Right lobe of liver (tissue), 4 donors: ENCODE measurements at regions not wholly inside any gene's neighbourhood (a gene's known extent, or its start where the extent isn't known, plus 50 kb on each side); places are given as distances from the start of the nearest gene placed in this dataset.

Experiments used
- POLR2A ChIP-seq: fragments of 450-650 bp; IDR thresholded peaks from one replicate; pipeline ENCODE4 v1.6.1; 2017; ENCODE audit warnings: antibody characterized with exemption, mild to moderate bottlenecking
- TF ChIP-seq, protein P1 (sequence below), 4 donors: fragments of 200-600 bp in 3 of 4; fragments of 450-650 bp in 1 of 4; IDR thresholded peaks; one replicate each; pipeline versions ENCODE4 v1.5.1 to v1.8.0; 2016 to 2022; ENCODE audit warnings: antibody characterized with exemption in 4 of 4, mild to moderate bottlenecking in 2 of 4
- donor health status: DM: no; HTN: no; CAD: no.
- donor health status: DM: no; HTN: no; CAD: no.
- donor health status: DM: no; HTN: yes; CAD: no.

DNA sequence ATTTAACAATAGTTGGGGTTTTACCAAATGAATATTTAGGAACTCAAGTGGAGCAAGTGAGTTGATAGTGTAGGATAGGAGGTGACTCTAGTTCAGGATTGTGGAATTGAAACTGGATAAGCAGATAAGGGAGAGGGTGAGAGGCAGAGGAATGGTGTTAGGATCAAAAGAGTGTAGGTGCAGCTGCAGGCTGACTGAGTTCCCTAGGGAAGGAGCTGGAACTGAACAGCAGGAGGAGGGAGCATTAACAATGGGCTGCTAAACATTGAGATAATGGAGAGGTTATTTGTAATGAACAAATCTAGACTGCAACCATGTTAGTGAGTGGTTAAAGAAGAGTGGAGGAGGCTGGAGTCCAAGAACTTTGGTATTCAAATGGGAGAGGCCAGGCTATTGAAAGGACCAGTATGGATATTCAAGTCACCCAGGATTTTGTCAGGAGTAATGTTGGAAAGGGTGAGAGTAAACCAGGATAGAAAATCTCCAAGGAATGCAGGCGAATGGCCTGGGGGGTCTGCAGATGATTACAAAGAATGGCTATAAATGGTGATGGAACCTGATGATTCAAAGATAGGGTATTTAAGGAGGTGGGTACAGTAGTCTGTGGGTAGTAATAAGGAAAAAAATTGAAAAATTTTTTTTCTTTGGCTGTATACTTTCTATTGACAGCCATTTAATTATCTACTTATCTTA lies 497.1 kb upstream of the TENM3 start:
- TF ChIP-seq, protein P1, sequence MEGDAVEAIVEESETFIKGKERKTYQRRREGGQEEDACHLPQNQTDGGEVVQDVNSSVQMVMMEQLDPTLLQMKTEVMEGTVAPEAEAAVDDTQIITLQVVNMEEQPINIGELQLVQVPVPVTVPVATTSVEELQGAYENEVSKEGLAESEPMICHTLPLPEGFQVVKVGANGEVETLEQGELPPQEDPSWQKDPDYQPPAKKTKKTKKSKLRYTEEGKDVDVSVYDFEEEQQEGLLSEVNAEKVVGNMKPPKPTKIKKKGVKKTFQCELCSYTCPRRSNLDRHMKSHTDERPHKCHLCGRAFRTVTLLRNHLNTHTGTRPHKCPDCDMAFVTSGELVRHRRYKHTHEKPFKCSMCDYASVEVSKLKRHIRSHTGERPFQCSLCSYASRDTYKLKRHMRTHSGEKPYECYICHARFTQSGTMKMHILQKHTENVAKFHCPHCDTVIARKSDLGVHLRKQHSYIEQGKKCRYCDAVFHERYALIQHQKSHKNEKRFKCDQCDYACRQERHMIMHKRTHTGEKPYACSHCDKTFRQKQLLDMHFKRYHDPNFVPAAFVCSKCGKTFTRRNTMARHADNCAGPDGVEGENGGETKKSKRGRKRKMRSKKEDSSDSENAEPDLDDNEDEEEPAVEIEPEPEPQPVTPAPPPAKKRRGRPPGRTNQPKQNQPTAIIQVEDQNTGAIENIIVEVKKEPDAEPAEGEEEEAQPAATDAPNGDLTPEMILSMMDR (IDR thresholded peaks at IDR 0.05): no peak
- no peak for TF ChIP-seq POLR2A
